Activated CD4-positive, CD25-positive, alpha-beta regulatory T cell treated with anti-CD3 and anti-CD28 coated beads, Interleukin-2, amount 50 U/mL, for 16 hours (primary cell): ENCODE measurements at regions not wholly inside any gene's neighbourhood (a gene's known extent, or its start where the extent isn't known, plus 50 kb on each side); places are given as distances from the start of the nearest gene placed in this dataset.

Experiments
- DNase-seq: peaks from one replicate; pipeline ENCODE4 v3.0.0-alpha.2; 2020; ENCODE audit warnings: low read depth, low spot score

DNA sequence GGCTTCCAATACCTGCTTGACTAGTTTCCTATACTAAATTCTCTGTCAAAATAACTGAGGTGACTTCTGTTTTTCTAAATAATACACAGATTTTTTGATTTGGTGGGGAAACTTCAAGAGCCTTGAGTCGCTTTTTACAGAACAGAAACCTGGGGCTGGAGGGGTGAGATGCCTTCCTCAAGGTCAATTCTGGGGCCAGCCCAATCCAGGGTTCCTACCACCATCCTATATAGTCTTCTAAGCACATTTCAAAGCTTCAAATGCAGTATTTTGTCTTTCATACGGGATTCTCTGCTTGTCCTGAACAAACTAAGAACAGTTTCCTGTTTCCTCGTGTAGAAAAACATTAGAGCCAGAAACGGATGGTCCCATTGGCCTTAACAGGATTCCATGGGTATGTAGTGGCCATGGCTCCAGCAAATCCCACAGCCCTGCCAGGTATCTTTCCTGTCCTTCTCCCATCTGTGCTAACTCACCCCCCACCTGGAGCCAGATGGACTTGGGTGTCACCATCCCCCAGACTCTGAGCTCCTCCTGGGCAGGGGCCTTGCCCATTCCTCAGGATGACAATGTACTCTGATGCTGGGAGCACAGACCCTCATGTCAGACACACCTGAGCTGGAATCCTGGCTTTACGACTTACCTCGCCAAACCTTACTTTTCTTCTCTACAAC, 146.9 kb downstream of the KLF13 start:
- no peak for DNase-seq

DNA sequence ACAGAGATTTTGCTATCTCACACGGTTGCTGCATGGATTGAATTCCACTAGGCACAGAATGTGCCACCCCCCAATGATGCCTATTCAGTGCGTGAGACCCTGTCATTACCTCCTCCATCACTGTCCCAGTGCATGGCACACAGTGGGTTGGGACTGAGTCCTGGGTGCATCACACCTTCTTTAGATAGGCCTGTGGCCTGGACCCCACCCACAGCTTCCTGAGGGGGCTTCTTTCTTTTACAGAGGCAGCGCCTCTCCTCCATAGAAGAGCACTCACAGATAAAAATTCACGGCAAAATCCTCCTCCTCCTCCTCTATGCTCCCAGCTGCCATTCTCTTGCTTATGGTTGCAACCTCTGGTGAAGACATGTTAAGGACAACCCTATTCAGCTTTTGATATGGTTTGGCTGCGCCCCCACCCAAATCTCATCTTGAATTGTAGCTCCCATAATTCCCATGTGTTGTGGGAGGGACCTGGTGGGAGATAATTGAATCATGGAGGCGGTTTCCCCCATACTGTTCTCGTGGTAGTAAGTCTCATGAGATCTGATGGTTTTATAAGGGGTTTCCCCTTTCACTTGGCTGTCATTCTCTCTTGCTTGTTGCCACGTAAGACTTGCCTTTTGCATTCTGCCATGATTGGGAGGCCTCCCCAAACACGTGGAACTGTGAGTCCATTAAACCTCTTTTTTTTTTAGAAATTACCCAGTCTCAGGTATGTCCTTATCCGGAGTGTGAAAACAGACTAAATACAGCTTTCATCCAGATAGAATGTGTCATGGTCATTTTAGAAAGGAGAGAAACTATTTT, 147.6 kb downstream of the KLF13 start:
- no peak for DNase-seq

DNA sequence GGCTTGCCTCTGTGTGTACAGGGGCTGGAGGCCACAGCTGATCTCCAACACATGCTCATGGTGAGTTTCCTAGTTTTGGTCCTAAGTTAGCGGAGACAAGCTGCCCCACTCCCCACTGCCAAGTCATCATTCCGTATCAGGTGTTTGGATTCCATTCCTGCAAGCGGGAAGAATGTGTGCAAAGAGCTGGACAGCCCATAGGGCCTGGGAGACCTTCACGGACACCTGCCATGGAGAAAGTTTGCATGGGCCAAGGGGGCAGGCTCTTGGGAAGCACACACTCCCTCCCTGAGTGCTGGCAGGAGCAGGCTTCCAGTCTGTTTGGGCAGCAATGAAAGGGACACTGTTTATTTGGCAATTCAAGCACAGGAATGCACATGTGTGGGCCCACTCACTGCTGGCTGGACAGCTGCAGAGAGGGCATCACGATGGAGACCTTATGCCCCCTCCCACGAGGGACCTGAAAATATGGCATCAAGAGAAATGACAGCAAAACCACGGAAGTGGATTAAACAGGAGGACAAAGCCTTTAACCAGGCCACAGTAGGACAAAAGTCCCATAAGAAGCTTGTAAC, 149.7 kb downstream of the KLF13 start:
- no peak for DNase-seq

DNA sequence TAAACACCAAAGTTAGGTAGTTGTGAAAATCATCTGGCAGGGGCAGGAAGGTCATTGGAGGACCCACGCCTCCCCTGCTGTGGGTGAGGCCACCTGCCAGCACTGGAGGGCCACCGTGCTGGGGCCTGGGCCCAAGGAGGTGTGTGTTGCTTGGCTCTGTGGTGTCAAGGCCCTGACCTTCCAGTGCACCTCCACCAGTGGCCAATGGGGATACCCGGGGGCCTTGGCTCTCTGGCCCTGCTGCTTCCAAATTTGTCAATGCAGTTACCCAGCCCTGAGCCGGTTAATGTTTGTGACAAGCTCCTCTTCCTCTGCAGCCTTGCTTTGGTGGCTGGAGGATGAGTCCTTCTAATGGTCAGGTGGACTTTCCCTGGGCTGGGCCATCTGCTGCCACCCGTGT, 150.2 kb downstream of the KLF13 start:
- no peak for DNase-seq

DNA sequence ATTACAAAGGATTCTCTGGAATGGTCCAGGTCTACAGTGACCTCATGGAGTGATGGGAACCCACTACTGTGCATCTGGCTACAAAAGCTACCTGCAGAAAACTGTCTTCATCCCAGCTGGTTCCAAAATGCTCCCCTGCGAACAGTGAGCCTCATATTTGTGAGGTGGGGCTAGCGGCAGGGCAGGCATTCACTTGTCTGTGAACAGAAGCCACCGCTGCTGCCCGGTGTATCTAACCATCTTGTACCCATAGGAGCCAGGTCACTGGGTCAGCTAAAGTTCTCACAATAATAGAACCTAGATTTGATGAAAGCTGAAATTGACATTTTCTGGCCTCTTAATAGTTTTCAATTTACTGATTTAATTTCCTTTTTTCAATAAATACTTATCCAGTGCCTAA, 150.7 kb downstream of the KLF13 start:
- DNase-seq = no peak

DNA sequence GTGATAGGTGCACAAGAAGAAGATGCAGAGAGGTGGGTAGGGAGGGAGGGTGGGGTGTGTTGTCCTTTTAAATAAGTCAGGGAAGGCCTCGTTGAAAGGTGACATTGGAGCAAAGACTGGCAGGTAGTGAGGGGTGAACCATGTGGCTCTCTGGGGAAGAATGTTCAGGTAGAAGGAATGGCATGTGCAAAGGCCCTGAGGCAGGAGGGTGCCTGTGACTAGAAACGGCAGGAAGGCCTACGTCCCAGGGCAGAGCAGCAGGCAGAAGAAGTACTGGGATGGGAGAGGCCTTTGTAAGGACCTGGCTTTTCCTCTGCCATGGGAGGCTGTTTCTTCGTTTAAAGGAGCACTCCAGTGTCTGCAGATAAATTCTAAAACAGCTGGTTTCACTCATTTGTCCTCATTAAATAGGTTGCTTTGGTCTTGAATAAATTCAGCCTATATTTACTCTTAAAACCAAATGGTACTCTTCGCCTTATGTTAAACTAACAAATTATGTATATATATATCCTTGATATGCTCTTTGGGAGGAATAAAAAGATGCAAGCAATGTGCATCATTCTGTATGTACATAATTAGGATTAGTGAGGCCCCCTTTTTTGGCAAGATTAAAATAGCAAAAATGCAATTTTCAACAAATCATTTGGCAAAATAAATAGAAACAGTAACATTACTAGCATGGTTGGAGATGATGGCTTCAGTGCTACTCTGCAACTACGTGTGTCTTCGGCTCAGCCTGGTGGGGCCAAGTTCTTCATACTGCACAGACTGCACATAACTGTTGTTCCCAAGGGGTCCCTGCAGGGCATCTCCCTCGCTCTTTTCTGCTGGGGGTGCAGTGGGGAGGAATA, 151.4 kb downstream of the KLF13 start:
- DNase-seq = no peak

DNA sequence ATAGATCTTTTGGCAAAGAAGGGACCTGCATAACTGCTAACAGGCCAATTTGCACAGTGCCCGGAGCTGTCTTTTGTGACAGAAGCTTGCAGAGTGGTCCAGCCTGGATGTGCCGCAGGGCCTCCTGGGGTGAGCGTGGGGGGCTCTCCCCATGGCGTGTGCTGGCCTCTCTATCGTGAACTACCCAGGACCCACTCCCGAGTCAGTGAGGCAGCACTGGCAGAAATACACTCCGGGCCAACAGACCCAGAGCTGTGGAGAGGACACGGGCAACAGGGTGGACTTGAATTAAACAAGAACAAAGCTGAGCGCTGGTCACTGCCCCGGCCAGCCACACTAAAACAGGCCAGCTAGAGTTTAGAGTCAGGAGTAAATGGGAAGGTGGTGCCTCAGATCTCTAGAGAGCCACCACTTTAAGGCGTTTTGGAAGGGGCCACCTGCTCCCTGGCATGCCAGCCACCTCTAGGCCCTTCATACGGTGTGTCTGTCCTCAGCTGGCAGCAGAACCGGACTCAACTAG, 152.1 kb downstream of the KLF13 start:
- no peak for DNase-seq

DNA sequence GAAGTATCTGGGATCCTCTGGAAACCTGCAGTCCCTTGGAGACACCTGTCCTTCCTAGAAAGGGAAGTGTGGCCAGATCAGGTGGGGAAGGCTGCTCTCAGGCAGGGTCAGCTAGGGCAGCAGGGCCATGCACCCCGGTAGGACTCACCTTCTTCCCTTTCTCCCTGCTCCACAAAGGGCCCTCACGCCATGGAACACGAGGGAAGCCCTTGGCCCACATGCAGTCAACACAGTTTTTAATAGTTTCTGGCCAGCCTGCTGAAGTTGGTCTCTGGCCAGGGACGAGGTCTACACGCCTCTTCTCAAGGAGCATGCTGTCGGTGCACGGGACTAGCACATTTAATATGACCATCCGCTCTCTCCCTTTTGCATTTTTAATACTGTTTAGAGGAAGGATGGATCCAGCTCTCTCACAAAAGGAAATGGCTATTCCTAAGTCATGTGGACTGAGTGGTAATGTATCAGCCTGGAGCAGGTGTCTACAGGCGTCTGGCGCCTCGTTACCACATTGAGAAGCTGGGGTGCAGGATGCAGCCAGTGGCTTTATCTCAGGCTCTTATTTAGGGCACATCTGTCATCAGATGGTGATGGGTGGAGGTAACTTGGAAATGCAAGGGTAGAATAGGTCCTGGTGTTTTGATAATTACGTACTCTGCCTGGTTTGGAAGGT, 153.9 kb downstream of the KLF13 start:
- DNase-seq = no peak

DNA sequence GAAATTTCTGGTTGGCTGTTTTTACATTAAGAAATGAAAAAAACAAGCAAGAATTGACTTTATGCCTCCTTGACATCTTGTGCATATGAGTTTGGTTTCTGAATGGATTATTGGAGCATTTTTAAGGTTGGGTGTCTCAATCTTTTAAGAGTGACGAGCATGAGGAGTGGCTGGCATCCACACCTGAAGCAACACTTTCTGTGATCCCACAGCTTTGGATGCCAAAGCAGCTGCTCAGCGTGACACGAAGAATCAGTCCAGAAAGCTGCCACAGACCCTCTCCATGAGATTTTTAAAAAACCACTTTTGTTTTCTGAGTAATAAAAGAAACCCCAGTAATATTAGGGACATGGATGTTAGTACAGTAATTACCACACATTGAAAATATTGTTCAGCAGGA, 154.5 kb downstream of the KLF13 start:
- no peak for DNase-seq

DNA sequence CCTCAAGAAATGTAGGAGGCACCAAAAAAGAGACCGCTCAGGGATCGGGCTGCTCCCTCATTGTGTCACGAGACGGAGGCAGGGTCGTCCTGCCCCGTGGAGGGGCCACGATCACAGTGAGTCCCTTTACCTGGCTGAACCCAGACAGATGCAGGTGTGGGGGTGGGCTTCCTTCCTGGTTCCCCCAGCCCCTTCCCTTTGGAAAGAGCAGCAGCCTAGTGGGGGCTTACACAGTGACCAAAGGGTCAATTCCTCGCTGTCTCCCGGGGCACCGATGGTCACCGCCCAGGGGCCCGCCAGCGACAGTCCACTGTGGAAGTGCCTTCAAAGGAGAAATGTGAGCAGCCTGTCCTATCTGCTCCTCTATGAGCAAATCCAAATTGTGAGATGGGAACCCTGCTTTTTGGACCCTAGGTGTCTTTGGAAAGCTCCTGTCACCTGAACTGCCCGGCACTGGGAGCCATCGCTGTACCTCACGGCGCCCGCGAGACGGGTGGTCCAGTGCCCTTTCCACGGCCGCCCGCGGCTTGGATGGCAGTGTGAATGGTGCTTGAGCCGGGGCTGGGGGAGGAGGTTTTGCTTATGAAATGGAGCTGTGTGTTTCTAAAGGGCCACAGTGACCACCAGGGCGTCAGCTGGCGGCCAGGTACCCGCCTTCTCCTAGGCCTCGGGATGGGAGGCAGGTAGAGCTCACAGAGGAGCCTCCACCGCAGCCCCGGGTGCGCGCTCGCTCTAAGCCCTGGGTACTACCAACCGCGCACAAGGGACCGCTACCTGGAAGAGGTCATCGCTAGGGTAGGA, 155.7 kb downstream of the KLF13 start:
- no peak for DNase-seq

DNA sequence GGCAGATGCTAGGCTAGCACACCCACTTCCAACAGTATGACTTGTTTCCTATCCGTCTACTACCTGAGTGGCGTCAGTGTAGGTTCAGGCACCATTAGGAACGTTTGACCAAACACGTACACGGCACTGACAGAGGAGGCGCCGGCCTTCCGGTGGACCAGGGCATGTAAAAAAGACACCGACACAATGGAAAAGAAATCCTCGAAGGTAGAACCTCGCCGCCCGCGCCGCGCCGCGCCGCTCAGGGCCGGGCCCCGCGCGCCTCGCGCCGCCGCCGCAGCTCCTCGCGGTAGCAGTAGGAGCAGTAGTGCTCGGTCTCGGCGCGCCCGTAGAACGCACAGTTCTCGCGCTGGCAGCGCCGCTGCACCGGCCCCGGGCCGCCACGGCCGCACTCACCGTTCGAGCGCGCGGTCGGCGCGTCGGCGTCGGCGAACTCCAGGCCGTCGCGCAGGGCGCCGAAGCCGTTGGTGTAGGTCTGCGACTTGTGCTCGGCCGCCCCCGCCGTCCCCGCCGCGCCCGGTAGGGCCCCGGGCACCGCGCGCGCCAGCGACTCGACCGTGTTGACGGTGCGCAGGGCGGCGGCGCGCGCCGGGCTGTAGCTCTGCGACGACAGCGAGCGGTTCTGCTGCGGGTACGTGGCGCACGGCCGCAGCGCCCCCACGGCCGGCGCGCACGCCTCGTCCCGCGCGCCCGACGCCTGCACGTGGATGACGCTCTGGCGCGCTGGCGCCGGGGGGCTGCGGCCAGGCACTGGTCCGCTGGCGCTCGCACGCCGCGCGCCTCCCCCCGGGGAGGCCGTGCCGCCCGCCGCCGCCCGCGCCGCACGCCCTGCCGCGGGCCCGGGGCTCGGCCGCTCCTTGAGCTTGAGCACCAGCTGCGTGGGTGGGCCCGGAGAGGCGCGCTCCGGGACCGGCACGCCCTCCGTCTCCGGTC, 156.7 kb downstream of the KLF13 start:
- no peak for DNase-seq

DNA sequence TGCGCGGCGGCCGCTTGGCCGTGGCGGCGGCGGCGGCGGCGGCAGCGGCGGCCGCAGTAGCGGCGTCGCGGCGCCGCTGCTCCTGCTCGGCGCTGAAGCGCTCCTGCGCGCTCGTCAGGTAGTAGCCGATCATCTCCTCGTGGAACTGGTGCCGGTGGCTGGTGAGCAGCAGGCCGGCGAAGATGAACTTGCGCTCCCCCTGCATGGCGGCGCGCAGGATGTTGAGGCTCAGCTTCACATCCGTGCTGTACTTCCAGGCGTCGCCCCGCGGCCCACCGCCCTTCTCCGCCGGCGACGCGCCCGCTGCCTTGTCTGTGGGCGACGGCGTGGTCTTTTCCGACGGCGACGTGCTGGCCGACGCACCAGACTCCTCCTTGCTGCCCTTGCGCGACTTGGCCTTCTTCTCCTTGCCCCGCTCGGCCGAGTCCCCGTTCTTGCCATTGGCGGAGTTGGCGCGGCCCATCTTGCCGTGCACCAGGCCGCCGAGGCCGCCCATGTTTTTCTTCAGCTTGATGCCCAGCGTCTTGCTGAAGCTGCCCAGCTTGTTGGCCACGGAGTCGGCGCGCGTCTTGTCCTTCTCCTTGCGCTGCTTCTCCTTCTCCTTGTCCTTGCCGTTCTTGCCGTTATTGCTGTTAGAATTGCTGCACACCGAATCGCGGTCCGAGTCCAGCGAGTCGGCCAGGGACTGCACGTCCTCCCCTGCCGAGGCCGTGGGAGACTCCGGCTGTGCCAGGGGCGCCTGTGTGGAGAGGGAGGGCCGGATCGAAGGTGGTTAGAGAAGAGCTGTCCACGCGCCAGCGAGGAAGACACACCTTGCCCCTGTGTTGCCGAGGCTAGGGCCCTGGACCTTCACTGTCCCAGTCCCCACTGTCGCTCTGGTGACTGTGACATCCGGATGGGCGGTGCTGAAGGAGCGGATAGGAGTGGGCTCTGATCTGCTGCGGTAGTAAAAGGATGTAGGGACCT, 157.6 kb downstream of the KLF13 start:
- no peak for DNase-seq

DNA sequence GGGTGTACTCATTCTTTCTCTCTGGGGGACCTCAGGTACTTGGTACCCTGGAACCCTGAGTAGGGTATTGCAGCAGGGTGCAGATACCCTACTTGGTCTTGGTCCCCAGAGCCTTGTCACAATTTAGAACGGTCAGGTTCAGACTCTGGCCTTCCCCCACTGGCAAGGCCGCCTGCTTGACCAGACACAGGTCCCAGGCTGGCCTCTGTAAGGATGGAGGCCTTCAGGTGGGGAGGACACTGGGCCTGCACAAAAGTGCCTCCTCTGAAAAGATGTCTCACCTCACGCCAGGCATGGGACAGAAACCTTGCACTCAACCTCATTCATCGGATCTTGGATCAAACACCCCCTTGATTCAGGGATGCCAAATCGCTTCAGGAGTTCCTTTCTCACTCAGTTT, 158.4 kb downstream of the KLF13 start:
- no peak for DNase-seq

DNA sequence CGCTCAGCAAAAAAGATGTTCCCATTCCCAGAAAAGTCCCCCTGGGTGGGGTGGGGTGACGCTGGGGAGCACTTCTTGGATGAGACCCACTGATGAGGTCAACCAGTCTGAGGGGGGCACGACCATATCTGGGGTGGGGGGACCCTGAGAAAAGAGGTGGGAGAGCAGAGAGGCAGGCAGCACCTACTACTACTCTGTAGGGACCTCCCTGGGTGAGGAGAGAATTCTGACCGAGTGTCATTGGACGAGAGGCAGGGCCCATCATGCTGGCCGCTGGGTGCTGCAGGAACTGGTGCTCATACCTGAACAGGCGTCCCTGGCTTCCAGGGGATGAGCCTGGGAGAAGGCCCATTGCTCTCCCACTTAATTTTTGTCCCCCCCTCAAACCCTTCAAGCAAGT, 158.8 kb downstream of the KLF13 start:
- no peak for DNase-seq

DNA sequence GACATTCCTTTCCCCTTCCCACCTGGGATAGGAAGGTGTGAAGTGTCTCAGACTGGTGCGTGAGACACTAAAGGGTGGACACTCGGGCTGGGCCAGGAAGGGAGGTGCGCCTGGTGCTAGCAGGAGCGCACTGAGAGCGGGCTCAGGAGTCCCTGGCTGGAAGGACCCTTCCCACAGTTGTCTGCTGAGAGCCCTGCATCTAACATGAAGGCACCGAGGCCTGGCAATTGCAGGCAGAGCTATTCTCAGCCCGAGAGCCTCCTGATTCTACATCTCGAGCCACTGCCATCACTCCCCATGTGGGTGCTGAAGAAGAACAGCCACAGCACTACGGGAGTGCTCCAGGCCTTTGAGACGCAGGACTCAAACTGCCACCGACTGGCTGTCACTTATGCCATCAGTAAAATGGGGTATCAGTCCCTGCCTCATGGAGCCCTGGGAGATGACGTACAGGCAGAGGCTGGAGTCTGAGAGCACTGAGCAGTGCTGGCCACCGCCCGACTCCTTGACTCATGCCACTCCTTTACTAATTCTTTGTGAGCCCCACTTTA, 159.4 kb downstream of the KLF13 start:
- DNase-seq = no peak

DNA sequence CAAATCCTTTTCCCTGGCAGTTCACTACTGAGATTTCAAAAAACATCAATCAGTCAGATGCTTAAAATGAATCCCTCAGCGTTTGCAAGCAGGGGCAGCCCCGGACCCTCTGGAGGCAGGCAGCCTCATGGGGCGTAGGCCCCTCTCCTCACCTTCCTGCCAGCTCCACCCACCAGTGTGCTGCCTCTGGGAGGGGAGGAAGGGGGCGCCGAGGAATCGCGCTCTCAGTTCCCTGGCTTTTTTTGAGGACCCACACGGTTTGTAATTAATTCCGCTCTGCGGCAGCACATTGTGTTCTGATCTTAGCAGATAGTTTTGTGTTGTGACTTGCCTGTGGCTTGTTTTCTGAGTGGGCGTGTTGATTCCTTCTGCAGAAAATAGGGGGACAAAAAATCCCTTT, 159.9 kb downstream of the KLF13 start:
- DNase-seq = no peak

DNA sequence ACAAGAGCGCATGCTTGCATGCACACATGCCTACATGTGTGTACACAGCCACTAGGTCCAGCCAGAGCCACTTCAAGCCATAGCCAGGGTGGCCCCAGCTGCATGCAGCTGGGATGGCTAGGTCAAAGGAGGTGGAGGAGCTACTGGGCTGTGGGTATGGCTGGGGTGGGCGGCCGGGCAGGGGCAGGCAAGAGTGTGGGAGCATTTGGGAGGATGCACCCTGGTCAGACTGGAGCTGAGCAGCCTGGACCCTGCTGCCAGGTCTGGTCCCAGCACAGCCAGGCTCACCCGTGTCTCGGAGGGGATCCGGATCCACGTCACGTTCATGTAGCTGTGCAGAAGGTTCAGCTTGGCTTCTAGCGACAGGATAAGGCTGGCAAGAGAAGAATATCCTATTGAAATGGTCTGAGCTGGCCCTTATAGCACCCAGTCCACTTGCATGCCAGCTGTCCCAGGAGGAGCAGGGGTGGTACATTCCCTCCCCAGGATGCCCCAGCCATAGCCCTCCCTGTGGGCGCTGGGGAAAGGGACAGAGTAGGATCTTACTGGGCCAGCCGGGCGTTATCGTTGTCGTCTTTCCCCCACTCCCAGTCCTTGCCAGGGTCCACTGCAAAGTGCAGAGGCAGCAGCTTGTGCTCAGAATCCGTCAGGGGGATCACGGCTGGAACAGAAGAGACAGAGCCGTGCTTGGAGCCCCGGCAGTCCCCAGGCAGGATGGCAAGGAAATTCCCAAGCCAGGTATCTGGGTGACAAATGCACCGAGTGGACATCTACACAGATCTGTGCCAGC, 160.5 kb downstream of the KLF13 start:
- DNase-seq = no peak
